Gastrocnemius medialis (tissue), 4 donors: ENCODE measurements at regions not wholly inside any gene's neighbourhood (a gene's known extent, or its start where the extent isn't known, plus 50 kb on each side); places are given as distances from the start of the nearest gene placed in this dataset.

Source experiments
- CTCF ChIP-seq, 5 experiments: fragments of 450-650 bp in 3 of 5; fragments of 200-600 bp in 2 of 5; sonication (generic) in 2 of 5; IDR thresholded peaks in 4 of 5; conservative IDR thresholded peaks in 1 of 5; 1 replicate in 4 of 5; 2 replicates in 1 of 5; pipeline ENCODE4 v1.5.1; 2016 to 2019; ENCODE audit warnings: antibody characterized with exemption in 5 of 5, mild to moderate bottlenecking in 3 of 5, moderate library complexity in 3 of 5
- POLR2A ChIP-seq, 2 donors: fragments of 450-650 bp; IDR thresholded peaks; one replicate each; pipeline ENCODE4 v1.6.1; 2017; ENCODE audit warnings: antibody characterized with exemption in 2 of 2, mild to moderate bottlenecking in 2 of 2, moderate library complexity in 2 of 2

GRCh38 chr4:103895876-103896465 is 176.2 kb upstream of the TACR3 start:
- TF ChIP-seq CTCF (IDR thresholded peaks at IDR 0.05 in 4 of 5, conservative IDR thresholded peaks at IDR 0.05 in 1 of 5), result no peak
- TF ChIP-seq POLR2A (IDR thresholded peaks at IDR 0.05), result no peak
